GM13977 (cell line): ENCODE measurements at regions not wholly inside any gene's neighbourhood (a gene's known extent, or its start where the extent isn't known, plus 50 kb on each side); places are given as distances from the start of the nearest gene placed in this dataset.

ENCODE experiments used
- DNase-seq: peaks from one replicate; pipeline ENCODE4 v3.0.0; 2012; ENCODE audit warnings: low spot score
- CTCF ChIP-seq: IDR thresholded peaks from 2 replicates; pipeline ENCODE4 v1.5.1; 2012; ENCODE audit warnings: mild to moderate bottlenecking, control low read depth; ENCODE audit not compliant: insufficient read depth; ENCODE audit errors: extremely low read depth, missing control alignments
- in situ Hi-C: fragments of 300-500 bp; cut with MboI; formaldehyde crosslinking; loops from one replicate; pipeline ENCODE4 v1.12.0; 2022; ENCODE audit warnings: low sequenced_read_pairs, low pct_unique_long_range_greater_than_20kb, mixed read lengths, inconsistent platforms; ENCODE audit not compliant: unreplicated experiment

DNA sequence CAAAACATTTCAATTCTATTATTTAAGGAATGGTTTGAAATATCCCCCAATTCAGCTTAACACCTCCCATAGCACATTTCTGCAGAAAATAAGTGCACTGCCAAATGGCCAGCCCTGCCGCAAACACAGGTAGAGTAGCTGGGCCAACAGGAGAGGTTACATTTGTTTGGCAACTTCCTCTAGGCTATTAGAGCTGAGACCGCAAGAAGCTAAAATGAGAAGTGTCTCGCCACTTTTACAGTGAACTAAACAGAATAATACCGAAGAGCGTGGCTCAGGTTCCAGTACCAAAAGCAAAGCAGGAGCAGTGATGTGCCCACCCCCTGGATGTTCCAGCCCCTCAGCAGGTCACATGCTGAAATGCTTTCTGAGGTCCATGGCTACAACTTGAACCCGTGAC is 154.5 kb upstream of the PKN2 start:
- TF ChIP-seq CTCF: no peak
- no peak for DNase-seq
- in situ Hi-C loops: no loop called here

GRCh38 chr1:88530246-88530645 is 153.8 kb upstream of the PKN2 start:
- TF ChIP-seq CTCF: no peak
- DNase-seq: no peak
- in situ Hi-C loops: no loop called here

- in situ Hi-C loops: no loop called here
- DNase-seq: no peak
- TF ChIP-seq CTCF: no peak
These were observed 146.3 kb upstream of the PKN2 start for GRCh38 chr1:88537787-88538186.

- DNase-seq: no peak
- no peak for TF ChIP-seq CTCF
- in situ Hi-C loops: no loop called here
These were observed 145.7 kb upstream of the PKN2 start for GRCh38 chr1:88538222-88538899.

DNA sequence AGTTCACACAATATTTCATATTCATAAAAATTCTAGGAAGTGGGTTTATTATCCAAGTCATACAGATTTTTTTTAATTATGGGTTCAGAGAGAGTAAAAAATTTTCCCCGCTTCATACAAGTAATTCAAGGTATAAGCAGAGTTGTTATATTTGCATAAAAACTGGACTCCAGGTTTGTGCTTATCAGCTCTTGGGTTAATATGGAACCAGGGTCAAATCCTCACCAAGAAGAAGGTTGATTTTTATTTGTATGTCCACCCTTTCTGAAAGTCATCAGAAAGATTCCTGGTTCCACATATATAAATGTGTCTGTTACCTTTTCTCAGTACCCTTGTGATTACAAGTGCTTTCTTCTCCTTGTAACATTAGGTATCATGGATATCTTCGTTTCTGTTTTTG is 143.8 kb upstream of the PKN2 start:
- no peak for TF ChIP-seq CTCF
- no peak for DNase-seq
- in situ Hi-C loops: no loop called here

DNA sequence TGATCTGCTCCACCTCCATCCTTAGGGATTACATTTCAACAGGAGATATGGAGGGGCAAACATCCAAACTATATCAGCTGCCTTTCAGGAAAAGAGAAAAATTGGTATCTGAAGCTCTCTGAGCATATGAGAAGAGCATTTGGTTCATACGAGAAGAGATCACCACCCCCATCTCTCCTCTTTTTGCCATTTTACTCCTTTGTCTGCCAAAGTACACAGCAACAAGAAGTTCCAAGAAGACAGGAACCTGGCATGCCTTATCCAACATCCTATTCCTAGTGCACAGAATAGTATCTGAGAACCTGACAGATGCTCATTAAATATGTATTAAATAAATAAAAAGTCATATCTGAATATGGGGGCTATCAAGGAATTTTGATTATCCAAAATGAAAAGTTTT is 142.5 kb upstream of the PKN2 start:
- no peak for DNase-seq
- no peak for TF ChIP-seq CTCF
- in situ Hi-C loops: no loop called here
